GM23248 (cell line): ENCODE measurements at regions not wholly inside any gene's neighbourhood (a gene's known extent, or its start where the extent isn't known, plus 50 kb on each side); places are given as distances from the start of the nearest gene placed in this dataset.

Source experiments
- EZH2 ChIP-seq: fragments of 200-600 bp; sonication (generic); IDR thresholded peaks from 2 replicates; pipeline ENCODE4 v1.6.1; 2018; ENCODE audit warnings: antibody characterized with exemption, mild to moderate bottlenecking; ENCODE audit not compliant: insufficient read depth, poor library complexity, severe bottlenecking
- EZH2phosphoT487 ChIP-seq: fragments of 200-600 bp; sonication (generic); IDR thresholded peaks from 2 replicates; pipeline ENCODE4 v1.6.1; 2018; ENCODE audit warnings: antibody characterized with exemption, moderate library complexity, mild to moderate bottlenecking, low read depth; ENCODE audit not compliant: insufficient read depth

DNA sequence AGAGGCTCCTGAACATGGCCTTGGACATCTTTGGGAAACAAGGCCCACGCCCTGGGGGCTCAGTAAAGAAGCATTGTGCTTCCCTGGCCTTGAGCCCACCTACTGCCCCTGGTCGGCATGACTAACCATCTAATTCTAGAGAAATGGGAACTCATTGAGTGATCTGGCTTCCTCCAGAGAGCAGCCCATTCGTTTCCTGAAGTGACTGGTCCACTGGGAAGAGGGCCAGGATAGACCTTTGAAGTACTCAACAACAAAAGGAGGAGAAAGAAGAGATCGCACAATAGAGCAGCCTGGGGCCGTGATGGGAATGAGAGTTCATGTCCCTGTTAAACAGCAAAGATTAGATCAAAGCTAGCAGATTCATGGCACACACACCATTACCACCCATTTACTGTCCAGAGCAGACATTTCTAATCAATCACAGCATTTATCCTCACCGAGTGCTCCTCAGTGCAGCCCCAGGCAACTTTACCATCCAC is 514.4 kb upstream of the PROK2 start:
- TF ChIP-seq EZH2 (no peak), EZH2phosphoT487 (no peak)
